NCI-H2227 (cell line): ENCODE measurements at regions not wholly inside any gene's neighbourhood (a gene's known extent, or its start where the extent isn't known, plus 50 kb on each side); places are given as distances from the start of the nearest gene placed in this dataset.
A peak's percentile ranks its signal among the peaks of the same experiment; 100 is the strongest.
"Not testable (repeated sequence)": the region's sequence is repeated elsewhere in the genome, so short reads cannot be mapped to it uniquely, and the experiment has no call there.

ENCODE experiments used
- DNase-seq: peaks from one replicate; lab custom pipeline; 2025; ENCODE audit not compliant: unreplicated experiment; lab: John Stamatoyannopoulos, UW

- DNase-seq = no peak
These were observed 335.0 kb downstream of the CCER1 start for GRCh38 chr12:90619943-90620342.

- no peak for DNase-seq
These were observed 336.4 kb downstream of the CCER1 start for GRCh38 chr12:90618586-90618985.

GRCh38 chr12:90611891-90612290, 343.1 kb downstream of the CCER1 start:
- DNase-seq = no peak

- no peak for DNase-seq
These were observed 343.9 kb downstream of the CCER1 start for GRCh38 chr12:90611048-90611447.

GRCh38 chr12:90593596-90594295, 361.2 kb downstream of the CCER1 start:
- peak; percentile 63 for DNase-seq

GRCh38 chr12:90589956-90590355, 365.0 kb downstream of the CCER1 start:
- no peak for DNase-seq

GRCh38 chr12:90585640-90586304, 369.2 kb downstream of the CCER1 start:
- DNase-seq = peak; percentile 17

- no peak for DNase-seq
These were observed 378.3 kb downstream of the CCER1 start for GRCh38 chr12:90576707-90577106.

- no peak for DNase-seq
These were observed 379.0 kb downstream of the CCER1 start for GRCh38 chr12:90575995-90576394.

- no peak for DNase-seq
These were observed 380.3 kb downstream of the CCER1 start for GRCh38 chr12:90574676-90575075.

GRCh38 chr12:90572778-90573177, 382.2 kb downstream of the CCER1 start:
- no peak for DNase-seq

- no peak for DNase-seq
These were observed 385.3 kb downstream of the CCER1 start for GRCh38 chr12:90569685-90570084.

GRCh38 chr12:90562671-90563070, 392.3 kb downstream of the CCER1 start:
- no peak for DNase-seq

- DNase-seq = no peak
These were observed 406.4 kb downstream of the CCER1 start for GRCh38 chr12:90548595-90548994.

GRCh38 chr12:90546511-90546910, 408.5 kb downstream of the CCER1 start:
- no peak for DNase-seq

- DNase-seq = no peak
These were observed 411.1 kb downstream of the CCER1 start for GRCh38 chr12:90543841-90544240.

GRCh38 chr12:90543374-90543773, 411.6 kb downstream of the CCER1 start:
- DNase-seq = no peak

GRCh38 chr12:90542852-90543251, 412.1 kb downstream of the CCER1 start:
- DNase-seq = not testable (repeated sequence)

GRCh38 chr12:90533828-90534227, 421.1 kb downstream of the CCER1 start:
- DNase-seq = not testable (repeated sequence)

- DNase-seq = no peak
These were observed 434.8 kb downstream of the CCER1 start for GRCh38 chr12:90520002-90520734.

- DNase-seq = no peak
These were observed 435.7 kb downstream of the CCER1 start for GRCh38 chr12:90519285-90519684.
